ENCODE measurements at regions not wholly inside any gene's neighbourhood (a gene's known extent, or its start where the extent isn't known, plus 50 kb on each side); places are given as distances from the start of the nearest gene placed in this dataset.

- intact Hi-C loops (cut with micrococcal nuclease): loop anchor here (10.0 kb wide), 1 partner anchor 1970 kb away; the partner anchor contains the start of gene ZNF639
Measured at GRCh38 chr3:177354466-177354865, 157.2 kb upstream of the TBL1XR1 start.

DNA sequence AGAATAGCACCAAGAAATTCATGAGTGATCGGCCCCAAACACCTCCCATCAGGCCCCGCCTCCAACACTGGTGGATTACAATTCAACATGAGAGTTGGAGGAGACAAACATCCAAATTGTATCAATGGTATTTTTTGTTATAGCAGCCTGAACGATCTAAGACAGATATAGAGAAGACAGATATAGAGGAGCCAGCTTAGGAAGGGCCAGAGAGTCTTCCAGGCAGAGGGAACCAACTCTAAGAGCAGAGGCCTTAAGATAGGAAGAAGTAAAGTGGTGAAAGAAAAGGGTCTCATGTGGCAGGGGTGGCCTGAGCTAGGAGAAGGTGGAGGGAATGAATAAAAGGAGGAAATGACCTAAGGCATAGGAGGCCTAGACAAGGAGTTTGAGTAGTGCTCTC, 158.8 kb upstream of the TBL1XR1 start:
- intact Hi-C loops (cut with micrococcal nuclease): loop anchor here (10.0 kb wide), 1 partner anchor 1969 kb away; the partner anchor contains the start of gene ZNF639

DNA sequence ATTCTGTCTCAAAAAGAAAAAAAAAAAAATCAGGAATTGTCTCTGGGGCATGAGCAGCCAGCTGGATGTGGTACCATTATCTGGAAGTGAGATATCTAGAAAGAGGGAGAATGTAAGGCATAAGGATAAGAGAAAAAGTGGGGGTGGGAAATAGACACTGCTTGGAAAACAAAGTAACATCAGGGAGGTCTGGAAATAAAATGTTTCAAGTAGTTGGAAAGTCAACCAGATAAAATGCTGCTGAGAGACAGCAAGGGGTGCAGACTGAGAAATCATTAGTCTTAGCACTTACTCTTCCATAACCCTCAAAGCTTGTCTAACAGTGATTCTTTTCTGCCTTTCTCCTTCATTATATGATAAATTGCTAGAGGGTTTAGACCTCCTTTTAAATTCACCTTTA, 159.7 kb upstream of the TBL1XR1 start:
- intact Hi-C loops (cut with micrococcal nuclease): loop anchor here (10.0 kb wide), 1 partner anchor 1968 kb away; the partner anchor contains the start of gene ZNF639

GRCh38 chr3:177357352-177358090, 160.2 kb upstream of the TBL1XR1 start:
- intact Hi-C loops (cut with micrococcal nuclease): loop anchor here (1.0 to 10.0 kb wide), 3 partner anchors 39 to 1967 kb away; partner anchors contain the start of gene ZNF639

DNA sequence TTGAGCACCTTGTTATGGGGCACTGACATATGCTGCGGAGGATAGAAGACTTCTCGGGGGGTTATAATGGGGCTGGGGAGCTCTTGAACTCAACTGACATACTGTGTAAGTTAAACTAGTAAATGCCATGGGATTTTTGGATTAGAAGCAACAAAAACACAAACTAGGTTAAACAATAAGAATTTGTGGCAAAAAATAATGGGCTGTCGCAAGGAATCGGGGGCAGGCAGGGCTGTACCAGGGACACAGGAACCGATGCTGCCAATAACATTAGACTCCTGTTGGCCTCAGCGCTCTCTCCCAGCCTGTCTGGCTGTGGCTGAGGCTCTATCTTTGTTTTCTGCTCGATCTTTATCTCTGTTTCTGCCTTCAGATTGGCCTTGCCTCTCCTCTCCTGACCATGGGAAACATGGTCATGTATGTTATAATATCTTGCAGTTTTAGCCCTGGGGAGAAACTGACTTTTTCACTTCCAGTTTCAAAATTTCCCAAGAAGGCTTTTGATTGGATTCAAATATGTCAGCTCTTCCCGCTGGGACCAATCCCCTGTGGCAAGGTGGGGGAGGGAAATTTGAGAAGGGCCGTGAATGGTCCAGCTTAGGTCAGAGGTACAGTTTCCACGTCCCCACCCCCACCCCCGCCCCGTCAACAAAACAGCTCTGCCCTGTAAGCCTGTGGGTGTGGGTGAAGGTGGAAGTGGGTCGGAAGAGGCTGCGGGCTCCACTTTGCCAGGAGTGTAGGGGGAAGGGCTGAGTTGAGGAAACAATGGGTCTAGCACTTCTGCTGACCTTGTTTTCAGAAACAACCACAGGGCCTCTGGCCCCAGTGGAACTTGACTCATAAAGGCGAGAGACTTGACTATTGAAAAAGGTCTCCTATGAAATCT, 161.1 kb upstream of the TBL1XR1 start:
- intact Hi-C loops (cut with micrococcal nuclease): loop anchor here (1.0 to 10.0 kb wide), 3 partner anchors 40 to 1966 kb away; partner anchors contain the start of gene ZNF639

- intact Hi-C loops (cut with micrococcal nuclease): loop anchor here (1.0 to 10.0 kb wide), 3 partner anchors 41 to 1966 kb away; partner anchors contain the start of gene ZNF639
Measured at GRCh38 chr3:177358977-177359592, 161.8 kb upstream of the TBL1XR1 start.

- intact Hi-C loops (cut with micrococcal nuclease): loop anchor here (1.0 to 10.0 kb wide), 17 partner anchors 14 to 1965 kb away; partner anchors contain the start of genes PIK3CA, TBL1XR1 and ZNF639
Measured at GRCh38 chr3:177359593-177360357, 162.5 kb upstream of the TBL1XR1 start.

DNA sequence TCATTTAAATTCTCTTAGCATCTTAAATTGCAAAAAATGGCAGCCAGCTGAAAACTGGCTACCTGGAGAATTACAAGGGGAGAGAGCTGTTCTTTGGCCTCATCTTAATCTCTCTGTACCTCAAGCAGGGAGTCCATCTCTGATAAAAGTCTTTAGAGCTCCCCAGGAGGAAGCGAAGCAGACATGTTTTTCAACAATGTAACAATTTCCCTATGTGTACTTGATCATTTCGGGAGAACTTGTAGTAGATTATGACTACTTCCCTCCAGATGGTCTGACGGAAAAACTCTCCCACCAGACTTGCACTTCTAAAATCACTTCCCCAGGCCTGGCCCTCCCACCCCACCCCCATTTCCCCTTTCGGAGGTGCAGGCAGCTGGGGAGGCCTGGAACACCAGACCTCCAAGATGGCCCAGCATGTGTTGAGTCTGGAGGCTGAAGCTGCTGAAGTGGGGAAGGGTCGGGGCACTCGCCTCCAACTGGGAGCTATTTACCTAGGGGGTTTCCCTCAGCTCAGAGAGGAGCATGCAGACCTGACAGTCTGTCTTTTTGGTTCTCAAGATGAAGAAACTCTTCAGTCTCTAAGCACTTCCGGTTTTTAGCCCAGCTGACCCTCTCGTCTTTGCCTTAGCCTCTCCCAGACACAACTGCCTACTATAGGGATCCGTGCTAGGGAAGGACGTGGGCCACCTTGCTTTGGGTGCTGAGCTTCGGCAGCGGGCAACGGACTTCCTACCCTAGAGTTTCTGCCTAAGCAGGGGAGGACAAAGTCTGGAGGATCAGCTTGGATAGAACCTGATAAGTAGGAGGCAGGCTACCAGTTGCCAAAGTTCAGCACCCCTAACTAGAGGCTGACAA, 164.0 kb upstream of the TBL1XR1 start:
- intact Hi-C loops (cut with micrococcal nuclease): loop anchor here (2.0 to 10.0 kb wide), 6 partner anchors 177 to 1783 kb away; partner anchors contain the start of gene PIK3CA

DNA sequence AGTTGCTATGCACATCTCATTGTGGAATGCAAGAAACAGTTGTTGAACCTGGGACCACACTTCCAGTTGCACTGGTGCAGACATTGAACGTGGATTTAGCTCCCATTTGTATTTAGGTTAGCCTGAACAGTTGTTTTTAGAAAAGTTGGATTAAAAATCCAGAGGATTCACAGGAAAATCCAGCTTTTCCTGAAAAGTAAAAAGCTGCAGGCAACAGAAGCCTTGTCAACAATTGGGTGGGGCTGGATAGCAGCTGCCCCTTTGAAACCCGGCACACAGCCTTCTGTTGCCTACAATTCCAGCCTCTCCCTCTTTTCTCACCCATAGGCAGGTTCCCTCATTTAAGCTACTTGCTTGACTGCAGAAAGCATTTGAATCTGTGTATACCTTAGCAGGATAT, 165.3 kb upstream of the TBL1XR1 start:
- intact Hi-C loops (cut with micrococcal nuclease): loop anchor here (5.0 to 10.0 kb wide), 5 partner anchors 520 to 1782 kb away; partner anchors contain the start of gene PIK3CA

DNA sequence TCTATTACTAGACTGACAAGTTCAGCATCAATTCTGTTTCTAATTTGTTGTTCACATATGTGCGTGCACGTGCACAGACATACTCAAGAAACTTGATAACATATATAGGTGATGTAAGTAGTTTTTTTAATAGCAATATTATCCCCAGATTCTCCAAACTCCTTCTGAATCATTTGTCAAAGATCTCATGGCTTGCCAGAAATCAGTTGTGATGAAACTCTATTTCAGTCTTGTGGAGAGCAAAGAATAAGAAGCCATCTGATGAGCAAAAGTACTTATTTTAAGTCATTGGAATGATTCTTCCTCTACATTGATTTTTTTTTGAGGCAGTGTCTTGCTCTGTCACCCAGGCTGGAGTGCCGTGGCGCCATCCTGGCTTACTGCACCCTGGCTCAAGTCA, 167.0 kb upstream of the TBL1XR1 start:
- intact Hi-C loops (cut with micrococcal nuclease): loop anchor here (5.0 to 10.0 kb wide), 5 partner anchors 518 to 1781 kb away; partner anchors contain the start of gene PIK3CA

DNA sequence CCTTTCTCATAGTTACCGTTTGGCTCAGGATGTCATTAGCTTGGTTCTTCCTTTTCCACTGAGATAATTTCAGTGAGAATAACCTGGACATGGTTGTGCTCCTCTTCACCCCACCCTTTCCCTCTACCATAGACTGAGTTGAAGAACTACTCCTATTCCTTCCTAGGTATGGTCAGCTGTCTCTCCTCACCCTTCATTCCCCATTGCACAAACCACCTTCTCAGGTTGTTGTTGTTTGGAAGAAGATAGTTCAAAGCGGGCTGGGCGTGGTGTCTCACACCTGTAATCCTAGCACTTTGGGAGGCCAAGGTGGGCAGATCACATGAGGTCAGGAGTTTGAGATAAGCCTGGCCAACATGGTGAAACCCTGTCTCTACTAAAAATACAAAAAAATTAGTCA, 168.0 kb upstream of the TBL1XR1 start:
- intact Hi-C loops (cut with micrococcal nuclease): loop anchor here (10.0 kb wide), 3 partner anchors 790 to 1780 kb away; partner anchors contain the start of gene PIK3CA

- intact Hi-C loops (cut with micrococcal nuclease): loop anchor here (10.0 kb wide), 3 partner anchors 787 to 1777 kb away; partner anchors contain the start of gene PIK3CA
Measured at GRCh38 chr3:177367788-177368187, 170.5 kb upstream of the TBL1XR1 start.

DNA sequence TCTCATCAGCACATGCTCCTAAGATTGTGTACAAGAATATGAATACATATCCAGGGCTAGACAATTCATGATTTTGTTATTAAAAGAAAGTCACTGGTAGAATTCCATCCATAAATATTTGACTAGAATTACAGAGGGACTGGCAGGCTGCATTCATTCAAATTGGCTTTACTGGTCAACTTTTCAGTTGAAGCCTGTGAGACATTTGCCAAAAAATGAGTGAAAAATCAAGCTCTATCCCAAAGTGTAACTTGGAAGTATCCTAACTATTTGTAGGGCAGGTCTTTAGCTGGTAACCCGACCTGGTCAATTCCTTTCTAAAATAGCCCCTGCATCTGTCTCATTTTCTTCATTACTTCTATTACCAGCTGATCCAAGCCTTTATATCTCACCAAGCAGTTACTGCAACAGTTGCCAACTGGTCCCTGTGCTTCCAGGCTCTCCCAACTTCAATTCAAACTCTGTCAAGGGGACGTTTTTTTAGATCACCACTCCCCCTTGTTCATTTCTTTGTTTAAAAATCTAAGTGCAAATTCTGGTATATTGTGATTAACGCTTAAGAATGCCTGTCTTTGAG, 173.1 kb upstream of the TBL1XR1 start:
- intact Hi-C loops (cut with micrococcal nuclease): no loop called here

DNA sequence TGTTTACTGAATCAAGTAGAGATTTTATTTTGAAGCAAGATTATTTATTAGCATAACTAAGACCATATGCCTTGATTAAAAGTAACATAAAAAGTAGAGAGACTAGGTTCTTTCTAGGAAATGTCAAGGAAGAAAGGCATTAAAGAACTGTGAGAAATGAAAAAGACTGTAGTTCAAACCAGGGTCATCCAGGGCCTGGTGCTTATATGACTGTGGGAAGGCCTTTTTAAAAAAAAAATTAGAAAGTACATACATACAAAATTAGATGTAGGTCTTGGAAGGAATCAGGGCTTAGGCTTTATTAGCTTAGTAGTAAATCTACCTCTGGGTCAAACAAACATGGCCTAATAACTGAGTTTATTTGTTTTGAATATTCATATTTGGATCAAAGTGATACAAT, 173.9 kb upstream of the TBL1XR1 start:
- intact Hi-C loops (cut with micrococcal nuclease): no loop called here

DNA sequence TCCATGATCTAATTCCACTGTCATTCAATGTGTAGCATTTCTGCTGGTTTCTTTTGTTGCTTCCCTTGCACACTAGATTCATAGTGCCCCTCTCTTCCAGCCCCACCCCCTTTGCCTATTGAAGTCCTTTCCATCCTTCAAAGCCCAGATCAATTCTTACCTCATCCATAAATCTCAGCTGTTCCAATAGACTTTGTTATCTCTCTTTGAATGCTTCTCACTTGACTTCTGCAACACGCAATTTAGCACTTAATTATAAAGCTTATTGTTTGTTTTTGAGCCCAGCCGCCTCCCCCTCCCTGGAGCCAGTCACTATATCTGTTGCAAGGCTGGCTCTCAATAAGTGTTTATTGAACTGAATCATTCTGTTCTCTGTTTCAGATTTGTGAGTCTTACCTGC, 174.6 kb upstream of the TBL1XR1 start:
- intact Hi-C loops (cut with micrococcal nuclease): no loop called here

- intact Hi-C loops (cut with micrococcal nuclease): no loop called here
Measured at GRCh38 chr3:177374323-177374722, 177.0 kb upstream of the TBL1XR1 start.

- intact Hi-C loops (cut with micrococcal nuclease): no loop called here
Measured at GRCh38 chr3:177375316-177375715, 178.0 kb upstream of the TBL1XR1 start.

GRCh38 chr3:177377166-177377565, 179.9 kb upstream of the TBL1XR1 start:
- intact Hi-C loops (cut with micrococcal nuclease): no loop called here

- intact Hi-C loops (cut with micrococcal nuclease): no loop called here
Measured at GRCh38 chr3:177378168-177378567, 180.9 kb upstream of the TBL1XR1 start.
